H1 (cell line): ENCODE measurements at regions not wholly inside any gene's neighbourhood (a gene's known extent, or its start where the extent isn't known, plus 50 kb on each side); places are given as distances from the start of the nearest gene placed in this dataset.

Experiments
- ASH2L ChIP-seq: fragments of 200-600, 300-600 bp; sonication (generic); IDR thresholded peaks from one replicate; pipeline ENCODE4 v1.7.1; 2017; ENCODE audit warnings: low read length
- EZH2 ChIP-seq: fragments of 200-600 bp; sonication (generic); IDR thresholded peaks from 2 replicates; pipeline ENCODE4 v1.7.1; 2012; ENCODE audit warnings: low read depth, mild to moderate bottlenecking, moderate library complexity, low read length, inconsistent platforms; ENCODE audit not compliant: severe bottlenecking
- JUND ChIP-seq: IDR thresholded peaks from 2 replicates; pipeline ENCODE4 v1.6.1; 2011; ENCODE audit warnings: mild to moderate bottlenecking, improper control_type of control experiment, low read length
- KDM5A ChIP-seq: fragments of 200-600 bp; IDR thresholded peaks from 2 replicates; pipeline ENCODE4 v1.7.1; 2012; ENCODE audit warnings: mild to moderate bottlenecking, low read length, inconsistent platforms, mixed read lengths
- NANOG ChIP-seq: IDR thresholded peaks from 2 replicates; pipeline ENCODE4 v1.6.1; 2011; ENCODE audit warnings: low read length, low read depth, mild to moderate bottlenecking, inconsistent platforms; ENCODE audit not compliant: insufficient read depth, poor library complexity, severe bottlenecking
- SP1 ChIP-seq: IDR thresholded peaks from 2 replicates; pipeline ENCODE4 v1.6.1; 2011; ENCODE audit warnings: low read depth, low read length
- TAF7 ChIP-seq: optimal IDR thresholded peaks from 2 replicates; pipeline ENCODE3; 2011; ENCODE audit warnings: low read depth, mild to moderate bottlenecking, inconsistent platforms, low read length, moderate library complexity, borderline replicate concordance
- TBP ChIP-seq: IDR thresholded peaks from 2 replicates; pipeline ENCODE4 v1.6.1; 2011; ENCODE audit warnings: low read depth, low read length, improper control_type of control experiment
- TEAD4 ChIP-seq: IDR thresholded peaks from 2 replicates; pipeline ENCODE4 v1.6.1; 2012; ENCODE audit warnings: low read depth, low read length, inconsistent platforms, mixed read lengths
- YY1 ChIP-seq: IDR thresholded peaks from 2 replicates; pipeline ENCODE4 v1.6.1; 2011; ENCODE audit warnings: low read depth, mild to moderate bottlenecking, low read length
- TF ChIP-seq, protein P1 (sequence below): fragments of 300-600 bp; sonication (generic); IDR thresholded peaks from 2 replicates; pipeline ENCODE4 v1.7.1; 2012; ENCODE audit warnings: low read length, moderate library complexity, mild to moderate bottlenecking, inconsistent platforms; ENCODE audit not compliant: insufficient replicate concordance
- TF ChIP-seq, protein P2 (sequence below): IDR thresholded peaks from 2 replicates; pipeline ENCODE4 v1.6.1; 2012; ENCODE audit warnings: inconsistent platforms

DNA sequence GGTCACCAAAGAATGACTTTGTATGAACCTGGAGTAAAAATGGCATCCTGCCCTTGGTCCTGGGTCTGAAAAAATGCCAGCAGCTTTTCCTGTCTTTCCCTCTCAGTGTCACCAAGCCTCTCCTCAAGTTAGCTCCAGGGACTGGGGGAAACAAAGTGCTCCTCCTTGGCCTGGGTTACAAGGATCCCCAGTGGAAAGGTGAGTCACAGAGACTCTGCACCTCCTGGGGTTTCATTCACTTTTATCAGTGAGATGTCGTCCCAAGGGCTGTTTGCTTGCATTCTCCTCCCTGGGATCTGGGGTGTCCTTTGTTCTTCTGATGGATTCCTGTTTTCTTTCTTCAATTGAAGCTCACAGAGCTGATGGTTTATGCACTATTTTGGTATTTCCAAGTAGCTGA is 93.2 kb upstream of the CSNK1A1L start (continued):
- TF ChIP-seq, protein P1, sequence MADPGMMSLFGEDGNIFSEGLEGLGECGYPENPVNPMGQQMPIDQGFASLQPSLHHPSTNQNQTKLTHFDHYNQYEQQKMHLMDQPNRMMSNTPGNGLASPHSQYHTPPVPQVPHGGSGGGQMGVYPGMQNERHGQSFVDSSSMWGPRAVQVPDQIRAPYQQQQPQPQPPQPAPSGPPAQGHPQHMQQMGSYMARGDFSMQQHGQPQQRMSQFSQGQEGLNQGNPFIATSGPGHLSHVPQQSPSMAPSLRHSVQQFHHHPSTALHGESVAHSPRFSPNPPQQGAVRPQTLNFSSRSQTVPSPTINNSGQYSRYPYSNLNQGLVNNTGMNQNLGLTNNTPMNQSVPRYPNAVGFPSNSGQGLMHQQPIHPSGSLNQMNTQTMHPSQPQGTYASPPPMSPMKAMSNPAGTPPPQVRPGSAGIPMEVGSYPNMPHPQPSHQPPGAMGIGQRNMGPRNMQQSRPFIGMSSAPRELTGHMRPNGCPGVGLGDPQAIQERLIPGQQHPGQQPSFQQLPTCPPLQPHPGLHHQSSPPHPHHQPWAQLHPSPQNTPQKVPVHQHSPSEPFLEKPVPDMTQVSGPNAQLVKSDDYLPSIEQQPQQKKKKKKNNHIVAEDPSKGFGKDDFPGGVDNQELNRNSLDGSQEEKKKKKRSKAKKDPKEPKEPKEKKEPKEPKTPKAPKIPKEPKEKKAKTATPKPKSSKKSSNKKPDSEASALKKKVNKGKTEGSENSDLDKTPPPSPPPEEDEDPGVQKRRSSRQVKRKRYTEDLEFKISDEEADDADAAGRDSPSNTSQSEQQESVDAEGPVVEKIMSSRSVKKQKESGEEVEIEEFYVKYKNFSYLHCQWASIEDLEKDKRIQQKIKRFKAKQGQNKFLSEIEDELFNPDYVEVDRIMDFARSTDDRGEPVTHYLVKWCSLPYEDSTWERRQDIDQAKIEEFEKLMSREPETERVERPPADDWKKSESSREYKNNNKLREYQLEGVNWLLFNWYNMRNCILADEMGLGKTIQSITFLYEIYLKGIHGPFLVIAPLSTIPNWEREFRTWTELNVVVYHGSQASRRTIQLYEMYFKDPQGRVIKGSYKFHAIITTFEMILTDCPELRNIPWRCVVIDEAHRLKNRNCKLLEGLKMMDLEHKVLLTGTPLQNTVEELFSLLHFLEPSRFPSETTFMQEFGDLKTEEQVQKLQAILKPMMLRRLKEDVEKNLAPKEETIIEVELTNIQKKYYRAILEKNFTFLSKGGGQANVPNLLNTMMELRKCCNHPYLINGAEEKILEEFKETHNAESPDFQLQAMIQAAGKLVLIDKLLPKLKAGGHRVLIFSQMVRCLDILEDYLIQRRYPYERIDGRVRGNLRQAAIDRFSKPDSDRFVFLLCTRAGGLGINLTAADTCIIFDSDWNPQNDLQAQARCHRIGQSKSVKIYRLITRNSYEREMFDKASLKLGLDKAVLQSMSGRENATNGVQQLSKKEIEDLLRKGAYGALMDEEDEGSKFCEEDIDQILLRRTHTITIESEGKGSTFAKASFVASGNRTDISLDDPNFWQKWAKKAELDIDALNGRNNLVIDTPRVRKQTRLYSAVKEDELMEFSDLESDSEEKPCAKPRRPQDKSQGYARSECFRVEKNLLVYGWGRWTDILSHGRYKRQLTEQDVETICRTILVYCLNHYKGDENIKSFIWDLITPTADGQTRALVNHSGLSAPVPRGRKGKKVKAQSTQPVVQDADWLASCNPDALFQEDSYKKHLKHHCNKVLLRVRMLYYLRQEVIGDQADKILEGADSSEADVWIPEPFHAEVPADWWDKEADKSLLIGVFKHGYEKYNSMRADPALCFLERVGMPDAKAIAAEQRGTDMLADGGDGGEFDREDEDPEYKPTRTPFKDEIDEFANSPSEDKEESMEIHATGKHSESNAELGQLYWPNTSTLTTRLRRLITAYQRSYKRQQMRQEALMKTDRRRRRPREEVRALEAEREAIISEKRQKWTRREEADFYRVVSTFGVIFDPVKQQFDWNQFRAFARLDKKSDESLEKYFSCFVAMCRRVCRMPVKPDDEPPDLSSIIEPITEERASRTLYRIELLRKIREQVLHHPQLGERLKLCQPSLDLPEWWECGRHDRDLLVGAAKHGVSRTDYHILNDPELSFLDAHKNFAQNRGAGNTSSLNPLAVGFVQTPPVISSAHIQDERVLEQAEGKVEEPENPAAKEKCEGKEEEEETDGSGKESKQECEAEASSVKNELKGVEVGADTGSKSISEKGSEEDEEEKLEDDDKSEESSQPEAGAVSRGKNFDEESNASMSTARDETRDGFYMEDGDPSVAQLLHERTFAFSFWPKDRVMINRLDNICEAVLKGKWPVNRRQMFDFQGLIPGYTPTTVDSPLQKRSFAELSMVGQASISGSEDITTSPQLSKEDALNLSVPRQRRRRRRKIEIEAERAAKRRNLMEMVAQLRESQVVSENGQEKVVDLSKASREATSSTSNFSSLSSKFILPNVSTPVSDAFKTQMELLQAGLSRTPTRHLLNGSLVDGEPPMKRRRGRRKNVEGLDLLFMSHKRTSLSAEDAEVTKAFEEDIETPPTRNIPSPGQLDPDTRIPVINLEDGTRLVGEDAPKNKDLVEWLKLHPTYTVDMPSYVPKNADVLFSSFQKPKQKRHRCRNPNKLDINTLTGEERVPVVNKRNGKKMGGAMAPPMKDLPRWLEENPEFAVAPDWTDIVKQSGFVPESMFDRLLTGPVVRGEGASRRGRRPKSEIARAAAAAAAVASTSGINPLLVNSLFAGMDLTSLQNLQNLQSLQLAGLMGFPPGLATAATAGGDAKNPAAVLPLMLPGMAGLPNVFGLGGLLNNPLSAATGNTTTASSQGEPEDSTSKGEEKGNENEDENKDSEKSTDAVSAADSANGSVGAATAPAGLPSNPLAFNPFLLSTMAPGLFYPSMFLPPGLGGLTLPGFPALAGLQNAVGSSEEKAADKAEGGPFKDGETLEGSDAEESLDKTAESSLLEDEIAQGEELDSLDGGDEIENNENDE, result peak; percentile 53
- peak; percentile 39; the same call in 1 of the 2 replicates for TF ChIP-seq TBP
- TF ChIP-seq EZH2, result no peak
- peak; percentile 48 for TF ChIP-seq ASH2L
- 0 out of 2 replicates have a peak, but pooled peaks have one; percentile 30 for TF ChIP-seq SP1
- no peak for TF ChIP-seq KDM5A
- peak; percentile 54 for TF ChIP-seq NANOG
- TF ChIP-seq, protein P2, sequence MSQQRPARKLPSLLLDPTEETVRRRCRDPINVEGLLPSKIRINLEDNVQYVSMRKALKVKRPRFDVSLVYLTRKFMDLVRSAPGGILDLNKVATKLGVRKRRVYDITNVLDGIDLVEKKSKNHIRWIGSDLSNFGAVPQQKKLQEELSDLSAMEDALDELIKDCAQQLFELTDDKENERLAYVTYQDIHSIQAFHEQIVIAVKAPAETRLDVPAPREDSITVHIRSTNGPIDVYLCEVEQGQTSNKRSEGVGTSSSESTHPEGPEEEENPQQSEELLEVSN, result no peak
- peak; percentile 62; the same call in 1 of the 2 replicates for TF ChIP-seq YY1
- peak; percentile 93 for TF ChIP-seq JUND
- TF ChIP-seq TAF7, result peak; percentile 40
- peak; percentile 64; the same call in 1 of the 2 replicates for TF ChIP-seq TEAD4
